ENCODE measurements at regions not wholly inside any gene's neighbourhood (a gene's known extent, or its start where the extent isn't known, plus 50 kb on each side); places are given as distances from the start of the nearest gene placed in this dataset.

DNA sequence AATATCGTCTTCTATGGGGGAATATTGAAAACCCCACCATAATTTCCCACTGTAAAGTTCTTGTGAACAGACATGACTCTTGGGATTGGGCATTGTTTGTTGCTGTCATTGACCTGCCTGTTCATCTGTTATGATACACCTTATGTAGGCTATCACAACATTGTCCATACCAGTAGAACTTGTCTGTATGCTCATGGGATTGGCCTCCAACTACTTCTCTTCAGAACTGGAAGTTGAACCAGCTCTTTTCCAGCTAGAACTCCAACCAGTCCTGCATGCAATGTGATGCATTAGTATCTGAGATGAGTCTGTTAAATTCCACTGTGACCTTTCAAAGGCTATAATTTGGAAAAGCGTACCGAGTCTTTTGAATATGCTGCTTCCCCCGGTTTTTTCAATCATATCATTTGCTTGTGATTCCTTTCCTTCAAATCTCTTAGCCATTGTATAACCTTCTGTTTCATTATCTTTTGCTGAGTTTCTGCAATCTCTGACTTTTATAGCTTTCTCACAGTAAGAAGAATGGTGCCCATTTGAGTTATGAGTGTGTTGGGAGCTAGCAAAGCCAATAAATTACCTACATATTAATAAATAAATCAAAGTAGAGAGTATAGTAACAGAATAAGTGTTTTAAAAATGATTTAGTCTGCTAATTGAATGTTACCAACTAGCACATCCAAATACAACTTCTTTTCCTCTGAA, 101.9 kb downstream of the PLK2 start:
- TF ChIP-seq EZH2phosphoT487 (IDR thresholded peaks at IDR 0.05; ENCODE audit: borderline replicate concordance, low read depth) (no peak), FOXM1 (IDR thresholded peaks at IDR 0.05; ENCODE audit: low read depth) (no peak), YY1 (IDR thresholded peaks at IDR 0.05; ENCODE audit: low read depth) (no peak), RAD21 (IDR thresholded peaks at IDR 0.05; ENCODE audit: low read length) (no peak), NRF1 (IDR thresholded peaks at IDR 0.05; ENCODE audit: low read depth, low read length) (no peak)
- TF ChIP-seq, protein P1, sequence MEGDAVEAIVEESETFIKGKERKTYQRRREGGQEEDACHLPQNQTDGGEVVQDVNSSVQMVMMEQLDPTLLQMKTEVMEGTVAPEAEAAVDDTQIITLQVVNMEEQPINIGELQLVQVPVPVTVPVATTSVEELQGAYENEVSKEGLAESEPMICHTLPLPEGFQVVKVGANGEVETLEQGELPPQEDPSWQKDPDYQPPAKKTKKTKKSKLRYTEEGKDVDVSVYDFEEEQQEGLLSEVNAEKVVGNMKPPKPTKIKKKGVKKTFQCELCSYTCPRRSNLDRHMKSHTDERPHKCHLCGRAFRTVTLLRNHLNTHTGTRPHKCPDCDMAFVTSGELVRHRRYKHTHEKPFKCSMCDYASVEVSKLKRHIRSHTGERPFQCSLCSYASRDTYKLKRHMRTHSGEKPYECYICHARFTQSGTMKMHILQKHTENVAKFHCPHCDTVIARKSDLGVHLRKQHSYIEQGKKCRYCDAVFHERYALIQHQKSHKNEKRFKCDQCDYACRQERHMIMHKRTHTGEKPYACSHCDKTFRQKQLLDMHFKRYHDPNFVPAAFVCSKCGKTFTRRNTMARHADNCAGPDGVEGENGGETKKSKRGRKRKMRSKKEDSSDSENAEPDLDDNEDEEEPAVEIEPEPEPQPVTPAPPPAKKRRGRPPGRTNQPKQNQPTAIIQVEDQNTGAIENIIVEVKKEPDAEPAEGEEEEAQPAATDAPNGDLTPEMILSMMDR (IDR thresholded peaks at IDR 0.05): no peak
